NCI-H2029 (cell line): ENCODE measurements at regions not wholly inside any gene's neighbourhood (a gene's known extent, or its start where the extent isn't known, plus 50 kb on each side); places are given as distances from the start of the nearest gene placed in this dataset.
A peak's percentile ranks its signal among the peaks of the same experiment; 100 is the strongest.
"Not testable (repeated sequence)": the region's sequence is repeated elsewhere in the genome, so short reads cannot be mapped to it uniquely, and the experiment has no call there.

Experiments used
- DNase-seq: peaks from one replicate; lab custom pipeline; 2025; lab: John Stamatoyannopoulos, UW

GRCh38 chr4:177494791-177495190 lies 52.6 kb upstream of the AGA start:
- no peak for DNase-seq

- DNase-seq = not testable (repeated sequence)
Measured at GRCh38 chr4:177495626-177496025, 53.4 kb upstream of the AGA start.

GRCh38 chr4:177499537-177499936 lies 57.3 kb upstream of the AGA start:
- DNase-seq = no peak

GRCh38 chr4:177505171-177505615 lies 63.0 kb upstream of the AGA start:
- DNase-seq = no peak

- no peak for DNase-seq
Measured at GRCh38 chr4:177508662-177509061, 66.4 kb upstream of the AGA start.

GRCh38 chr4:177509226-177509745 lies 67.0 kb upstream of the AGA start:
- DNase-seq = no peak

- DNase-seq = peak; percentile 62
Measured at GRCh38 chr4:177511611-177512010, 69.4 kb upstream of the AGA start.

GRCh38 chr4:177512646-177513045 lies 70.4 kb upstream of the AGA start:
- no peak for DNase-seq

GRCh38 chr4:177517862-177518261 lies 75.6 kb upstream of the AGA start:
- DNase-seq = no peak

- no peak for DNase-seq
Measured at GRCh38 chr4:177519481-177520260, 77.4 kb upstream of the AGA start.

GRCh38 chr4:177528620-177529019 lies 86.4 kb upstream of the AGA start:
- no peak for DNase-seq

- no peak for DNase-seq
Measured at GRCh38 chr4:177530561-177530960, 88.3 kb upstream of the AGA start.

- DNase-seq = no peak
Measured at GRCh38 chr4:177532358-177532757, 90.1 kb upstream of the AGA start.

GRCh38 chr4:177534841-177535240 lies 92.6 kb upstream of the AGA start:
- DNase-seq = not testable (repeated sequence)

- no peak for DNase-seq
Measured at GRCh38 chr4:177546745-177547144, 104.5 kb upstream of the AGA start.

GRCh38 chr4:177547985-177548384 lies 105.7 kb upstream of the AGA start:
- no peak for DNase-seq

- no peak for DNase-seq
Measured at GRCh38 chr4:177555007-177555574, 112.9 kb upstream of the AGA start.

- DNase-seq = no peak
Measured at GRCh38 chr4:177557416-177557815, 115.2 kb upstream of the AGA start.

- DNase-seq = no peak
Measured at GRCh38 chr4:177558995-177559394, 116.8 kb upstream of the AGA start.

GRCh38 chr4:177562163-177562562 lies 119.9 kb upstream of the AGA start:
- no peak for DNase-seq

GRCh38 chr4:177562859-177563258 lies 120.6 kb upstream of the AGA start:
- DNase-seq = no peak

- DNase-seq = no peak
Measured at GRCh38 chr4:177566691-177567090, 124.5 kb upstream of the AGA start.

GRCh38 chr4:177568931-177569330 lies 126.7 kb upstream of the AGA start:
- no peak for DNase-seq

GRCh38 chr4:177569434-177569833 lies 127.2 kb upstream of the AGA start:
- DNase-seq = no peak
